Activated CD4-positive, CD25-positive, alpha-beta regulatory T cell treated with anti-CD3 and anti-CD28 coated beads, Interleukin-2, amount 50 U/mL, for 16 hours (primary cell): ENCODE measurements at regions not wholly inside any gene's neighbourhood (a gene's known extent, or its start where the extent isn't known, plus 50 kb on each side); places are given as distances from the start of the nearest gene placed in this dataset.
A peak's percentile ranks its signal among the peaks of the same experiment; 100 is the strongest.
"Not testable (repeated sequence)": the region's sequence is repeated elsewhere in the genome, so short reads cannot be mapped to it uniquely, and the experiment has no call there.

Source experiments
- DNase-seq: peaks from one replicate; pipeline ENCODE4 v3.0.0-alpha.2; 2020; ENCODE audit warnings: low read depth, low spot score

DNA sequence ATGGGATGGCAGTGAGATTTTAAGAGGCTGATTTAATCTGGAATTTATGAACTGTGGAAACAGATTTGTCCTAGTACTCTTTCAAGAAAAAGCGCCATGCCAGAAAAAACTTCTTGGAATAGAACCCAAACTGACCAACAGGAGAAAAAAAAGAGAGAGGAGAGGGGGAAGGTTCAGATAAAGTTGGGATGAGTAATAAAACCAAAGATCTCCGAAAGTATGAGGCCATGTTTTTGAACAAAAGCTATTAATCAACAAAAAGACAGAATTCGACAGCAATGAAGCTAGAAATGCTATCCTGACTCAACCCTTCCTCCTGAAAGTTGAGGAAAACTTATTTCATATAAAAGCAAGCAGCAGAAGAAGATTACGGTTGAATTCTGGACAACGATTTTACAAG lies 135.5 kb downstream of the CEMIP2 start:
- no peak for DNase-seq

DNA sequence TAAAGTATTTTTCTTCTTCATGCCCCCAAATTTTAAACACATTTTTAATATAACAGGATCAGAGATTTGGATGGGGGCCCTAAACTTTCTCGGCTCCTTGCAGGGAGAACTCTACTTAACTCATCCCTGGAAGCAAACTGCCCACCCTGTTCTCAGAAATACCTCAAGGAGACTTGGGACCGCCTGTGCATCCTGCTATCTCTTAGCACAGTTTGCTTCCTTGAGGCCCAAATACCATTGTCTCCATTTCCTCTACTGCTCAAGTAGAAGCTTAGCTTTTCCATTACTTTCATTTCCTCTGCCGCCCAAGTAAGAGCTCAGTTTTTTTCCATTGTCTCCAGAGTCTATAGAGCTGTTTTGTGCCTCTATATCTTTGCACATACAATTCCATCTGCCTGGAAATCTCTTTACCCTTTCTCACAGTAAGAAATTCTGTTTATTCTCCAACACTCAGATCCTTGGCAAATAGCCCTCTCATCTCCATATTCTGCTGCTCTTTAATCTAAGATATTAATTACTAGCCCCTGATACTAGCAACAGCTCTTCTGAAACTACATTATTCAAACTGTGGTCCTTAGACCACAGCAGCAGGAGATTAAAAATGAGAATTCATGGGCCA lies 137.8 kb downstream of the CEMIP2 start:
- no peak for DNase-seq

DNA sequence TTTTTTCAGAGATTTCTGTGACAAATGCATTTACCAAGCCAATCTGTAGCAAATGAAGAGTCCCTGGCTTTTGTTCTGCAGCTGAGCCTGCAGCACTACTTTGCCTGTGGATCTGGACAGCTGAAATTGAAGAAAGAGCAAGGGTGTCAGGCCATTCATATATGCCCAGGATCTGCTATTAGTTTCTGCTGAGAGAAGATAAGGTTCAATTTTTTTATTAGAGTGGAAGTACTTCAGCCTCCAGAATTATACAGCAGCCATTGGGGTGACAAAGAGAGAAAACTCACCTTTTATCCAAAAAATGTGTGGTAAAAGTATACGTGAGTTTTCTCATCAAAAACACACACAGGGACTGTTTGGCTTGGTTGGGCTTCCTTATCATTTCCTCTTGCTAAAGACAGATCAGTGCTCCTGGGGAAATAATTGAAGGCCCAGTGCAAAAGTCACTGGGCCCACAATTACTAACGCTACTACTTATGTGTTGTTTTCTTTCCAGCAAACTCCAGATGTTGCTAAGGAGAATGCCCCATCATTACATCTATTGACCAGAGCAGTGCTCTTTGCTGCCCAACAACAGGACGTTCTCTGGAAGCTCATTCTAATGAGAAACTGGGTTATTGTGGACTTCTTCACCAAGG lies 138.6 kb downstream of the CEMIP2 start:
- DNase-seq, result no peak

DNA sequence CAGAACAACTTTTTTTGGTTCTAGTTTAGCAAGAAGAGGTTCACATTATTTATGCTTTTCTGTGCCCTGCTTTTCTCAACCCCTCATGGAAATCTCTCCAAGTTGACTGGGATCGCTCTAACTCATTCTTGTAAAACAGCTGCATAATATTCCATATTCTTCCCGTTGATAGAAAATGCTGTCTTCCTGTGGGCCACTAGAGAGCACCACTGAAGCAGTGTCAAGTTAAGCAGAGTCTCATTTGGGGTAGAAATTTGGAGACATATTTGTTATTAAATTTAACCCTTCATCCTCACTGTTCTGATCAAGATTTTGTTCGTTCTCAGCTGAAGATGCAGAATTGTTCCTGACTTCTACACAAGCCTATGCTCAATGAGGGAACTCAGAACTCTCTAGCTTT lies 140.1 kb downstream of the CEMIP2 start:
- DNase-seq, result no peak

DNA sequence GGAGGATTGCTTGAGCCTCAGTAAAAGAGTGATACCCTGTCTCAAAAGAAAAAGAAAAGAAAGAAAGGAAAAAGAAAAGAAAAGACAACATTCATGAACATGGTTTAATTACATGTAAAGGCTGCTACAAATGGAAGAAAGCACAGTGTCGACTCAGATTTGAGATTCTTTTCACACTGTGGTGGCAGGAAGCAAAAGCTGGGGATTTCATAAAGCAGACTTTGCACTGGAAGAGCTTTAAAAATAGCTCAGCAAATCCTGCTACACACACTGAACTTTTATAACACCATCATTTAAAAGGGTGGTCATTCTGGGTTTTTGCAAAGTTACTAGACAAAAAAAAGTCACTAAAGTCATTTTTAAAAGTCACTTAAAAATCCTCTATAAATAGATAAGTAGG lies 140.8 kb downstream of the CEMIP2 start:
- DNase-seq, result no peak

DNA sequence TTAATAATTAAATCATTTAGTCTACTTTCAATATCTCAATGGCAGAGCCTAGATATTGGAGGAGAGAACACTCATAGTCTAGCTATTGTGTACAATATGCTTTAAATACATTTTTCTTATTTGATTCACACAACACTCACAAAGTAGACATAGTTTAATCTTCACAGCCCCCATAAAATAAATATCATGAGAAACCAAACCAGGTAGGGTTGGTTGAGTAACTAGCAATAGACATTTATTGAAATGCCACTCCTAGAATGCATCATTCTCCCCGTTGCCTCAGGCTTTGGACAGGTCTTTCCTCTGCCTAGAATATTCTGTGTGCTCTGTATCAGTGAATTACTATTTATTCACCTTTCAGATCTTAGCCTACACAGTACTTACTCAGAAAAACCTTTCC lies 141.9 kb downstream of the CEMIP2 start:
- no peak for DNase-seq

DNA sequence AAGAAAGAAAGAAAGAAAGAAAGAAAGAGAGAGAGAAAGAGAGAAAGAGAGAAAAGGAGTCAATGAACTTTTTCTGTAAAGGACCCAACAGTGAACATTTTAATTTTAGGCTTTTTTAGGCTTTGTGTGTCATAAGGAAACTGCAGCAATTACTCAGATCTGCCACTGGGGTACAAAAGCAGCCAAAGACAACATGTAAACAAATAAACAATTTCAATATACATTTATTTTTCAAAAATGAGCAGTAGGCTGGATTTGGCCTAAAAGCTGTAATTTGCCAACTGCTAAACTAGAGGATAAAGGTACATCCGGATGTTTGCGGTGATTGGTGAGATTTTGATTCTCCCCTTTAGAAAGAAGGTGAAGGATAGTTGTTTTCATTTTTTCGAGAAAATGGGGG lies 143.6 kb downstream of the CEMIP2 start:
- DNase-seq, result no peak

DNA sequence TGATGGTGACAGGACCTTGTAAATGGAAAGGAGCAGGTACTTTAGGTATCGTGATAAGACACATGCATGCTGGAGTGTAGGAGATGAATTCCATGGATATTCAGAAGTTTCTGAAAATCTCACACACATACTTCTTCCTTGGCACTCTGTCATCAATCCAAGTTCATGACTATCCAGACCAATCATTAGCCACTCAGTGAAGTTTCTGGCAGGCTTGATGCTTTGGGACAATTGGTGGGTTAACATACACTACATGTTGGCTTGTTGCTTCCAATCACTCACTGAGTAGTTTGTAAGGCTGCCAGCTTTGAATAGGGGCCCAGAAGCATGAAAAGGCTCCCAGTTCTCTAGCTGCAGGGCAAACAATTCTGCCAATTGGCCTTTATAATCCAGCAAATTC lies 147.6 kb downstream of the CEMIP2 start:
- no peak for DNase-seq

DNA sequence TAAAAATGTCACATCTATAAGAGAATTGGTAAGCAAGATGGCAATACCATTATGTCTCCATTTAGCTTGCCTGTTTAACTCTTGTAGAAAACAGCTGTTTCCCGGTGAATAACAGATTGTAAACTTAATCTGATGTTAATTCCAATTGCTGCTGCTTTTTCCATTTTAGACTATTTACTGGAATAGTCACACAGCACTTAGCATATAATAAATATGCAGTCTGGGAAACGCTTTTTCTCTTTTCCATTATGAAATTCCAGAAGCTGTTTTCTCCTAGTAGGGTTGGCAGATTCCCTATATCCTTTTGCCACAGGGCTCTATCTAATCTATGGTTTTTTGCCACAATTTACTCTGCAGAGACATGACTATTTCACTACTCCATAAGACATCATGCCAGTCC lies 148.0 kb downstream of the CEMIP2 start:
- no peak for DNase-seq

DNA sequence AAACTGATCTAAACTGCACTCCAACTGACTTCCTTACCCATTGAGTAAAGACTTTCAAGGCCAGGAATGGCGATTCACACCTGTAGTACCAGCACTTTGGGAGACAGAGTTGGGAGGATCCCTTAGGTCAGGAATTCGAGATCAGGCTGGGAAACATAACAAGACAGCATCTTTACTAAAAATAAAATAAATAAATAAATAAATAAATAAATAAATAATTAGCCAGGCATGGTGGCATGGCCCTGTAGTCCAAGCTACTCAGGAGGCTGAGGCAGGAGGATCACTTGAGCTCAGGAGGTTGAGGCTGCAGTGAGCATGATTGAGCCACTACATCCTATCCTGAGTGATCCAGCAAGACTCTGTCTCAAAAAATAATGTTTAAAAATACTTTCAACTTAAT lies 148.4 kb downstream of the CEMIP2 start:
- DNase-seq, result no peak

DNA sequence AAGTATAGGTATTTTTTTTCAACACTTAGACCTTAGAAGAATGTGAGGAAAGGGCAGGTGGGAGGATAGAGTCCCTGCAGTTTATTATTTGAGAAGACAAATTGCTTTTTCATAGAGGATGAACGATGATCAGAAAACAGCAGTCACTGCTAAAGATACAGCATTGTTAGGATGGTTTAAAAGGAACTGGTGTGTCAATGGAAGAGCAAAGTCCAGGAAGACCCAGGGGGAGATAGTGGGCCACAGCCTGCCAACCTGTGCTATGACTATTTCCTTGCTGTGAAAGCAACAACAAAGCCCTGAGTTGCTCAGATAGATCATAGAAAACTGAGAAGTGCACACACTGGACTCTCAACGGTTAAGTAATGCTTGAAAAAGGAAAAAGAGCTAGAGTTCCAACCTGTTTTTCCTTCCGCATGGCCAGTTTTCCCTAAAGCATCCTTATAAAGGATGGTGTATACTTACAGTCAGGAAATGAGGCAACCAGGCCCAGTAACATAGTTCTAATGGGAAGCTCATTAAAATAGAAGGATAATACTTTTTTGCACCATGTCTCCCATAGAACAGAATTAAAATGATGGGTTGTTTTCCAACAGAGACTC lies 153.8 kb downstream of the CEMIP2 start:
- DNase-seq, result no peak

DNA sequence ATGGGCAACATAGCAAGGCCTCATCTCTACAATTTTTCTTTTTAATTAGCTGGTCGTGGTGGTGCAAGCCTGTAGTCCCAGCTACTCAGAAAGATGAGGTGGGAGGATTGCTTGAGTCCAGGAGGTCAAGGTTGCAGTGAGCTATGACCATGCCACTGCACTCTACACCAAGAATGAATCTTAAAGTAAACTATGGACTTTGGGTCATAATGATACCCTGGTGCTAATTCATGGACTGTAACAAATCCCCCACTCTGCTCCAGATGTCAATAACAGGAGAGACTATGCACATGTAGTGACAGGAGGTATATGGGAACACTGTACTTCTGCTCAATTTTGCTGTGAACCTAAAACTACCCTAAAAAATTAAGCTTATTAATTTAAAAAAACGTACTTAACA lies 155.4 kb downstream of the CEMIP2 start:
- DNase-seq, result no peak

DNA sequence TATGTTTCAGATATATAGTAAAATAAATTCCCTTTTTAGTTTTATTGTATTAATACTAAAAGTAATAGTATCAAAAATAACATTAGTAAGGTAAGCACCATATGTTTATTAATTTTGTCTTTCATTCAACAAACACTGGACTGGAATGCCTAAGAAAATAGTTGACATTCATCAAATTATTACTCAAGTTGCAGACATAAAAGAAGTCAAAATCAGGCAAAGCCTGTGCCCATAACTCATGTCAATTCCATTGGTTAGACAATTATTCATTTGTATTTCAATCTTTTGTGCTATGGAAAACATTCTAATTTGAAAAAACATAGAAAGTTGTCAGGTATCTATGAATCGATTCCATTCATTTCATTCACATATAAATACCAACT lies 158.9 kb downstream of the CEMIP2 start:
- DNase-seq, result no peak

DNA sequence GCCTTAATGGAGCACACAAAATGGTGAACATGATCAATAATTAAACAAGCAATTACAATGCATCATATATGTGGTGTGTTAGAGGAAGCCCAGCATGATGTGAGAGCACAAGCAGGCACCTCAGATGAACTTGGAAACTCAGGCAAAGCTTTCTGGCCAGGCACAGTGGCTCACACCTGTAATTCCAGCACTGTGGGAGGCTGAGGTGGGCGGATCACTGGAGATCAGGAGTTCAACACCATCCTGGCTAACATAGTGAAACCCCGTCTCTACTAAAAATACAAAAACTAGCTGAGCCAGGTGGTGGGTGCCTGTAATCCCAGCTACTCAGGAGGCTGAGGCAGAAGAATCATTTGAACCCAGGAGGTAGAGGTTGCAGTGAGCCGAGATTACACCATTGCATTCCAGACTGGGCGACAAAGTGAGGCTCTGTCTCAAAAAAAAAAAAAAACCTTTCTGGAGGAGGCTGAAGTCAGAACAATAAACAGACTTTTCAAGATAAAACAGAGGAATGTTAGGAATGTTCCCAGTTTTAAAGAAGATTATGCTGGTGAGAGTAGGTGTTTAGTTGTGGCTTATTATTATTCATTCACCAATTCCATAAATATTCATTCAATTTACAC lies 159.4 kb downstream of the CEMIP2 start:
- no peak for DNase-seq

DNA sequence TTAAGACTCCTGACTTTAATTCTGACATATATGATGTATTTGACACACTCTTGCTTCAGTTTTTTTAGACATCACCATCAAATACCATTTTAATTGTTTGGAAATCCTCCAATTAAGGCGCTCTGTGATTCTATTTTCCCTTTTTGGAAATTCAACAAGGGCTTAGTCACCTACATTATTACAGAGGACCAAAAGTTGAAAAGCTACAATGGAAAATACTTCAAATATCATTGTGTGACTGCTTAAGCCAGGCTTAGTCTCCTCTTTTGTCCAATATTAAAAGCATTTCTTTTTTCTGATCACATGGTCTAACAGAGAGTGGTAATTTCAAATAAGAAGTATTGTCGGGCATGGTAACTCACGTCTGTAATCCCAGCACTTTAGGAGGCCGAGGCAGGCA lies 160.3 kb downstream of the CEMIP2 start:
- DNase-seq, result no peak

DNA sequence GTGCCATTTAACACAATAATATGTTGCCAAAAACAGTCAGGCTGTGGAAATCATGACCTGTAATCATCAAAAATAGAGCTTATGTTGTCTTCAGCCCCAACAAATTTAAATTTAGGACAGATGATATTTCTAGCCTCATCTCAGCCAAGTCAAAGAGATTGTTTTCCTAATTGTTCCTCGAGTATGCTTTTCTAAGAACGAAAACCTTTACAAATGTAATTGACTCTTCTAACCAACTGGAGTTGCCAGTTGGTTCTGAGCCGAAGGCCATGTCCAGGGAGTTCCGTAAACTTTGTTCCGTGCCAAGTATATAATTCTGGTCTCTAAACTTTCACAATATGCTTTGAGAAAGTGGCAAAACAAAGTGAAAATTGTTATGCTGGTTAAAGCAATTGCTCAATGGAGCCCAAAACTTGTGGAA lies 160.8 kb downstream of the CEMIP2 start:
- no peak for DNase-seq

DNA sequence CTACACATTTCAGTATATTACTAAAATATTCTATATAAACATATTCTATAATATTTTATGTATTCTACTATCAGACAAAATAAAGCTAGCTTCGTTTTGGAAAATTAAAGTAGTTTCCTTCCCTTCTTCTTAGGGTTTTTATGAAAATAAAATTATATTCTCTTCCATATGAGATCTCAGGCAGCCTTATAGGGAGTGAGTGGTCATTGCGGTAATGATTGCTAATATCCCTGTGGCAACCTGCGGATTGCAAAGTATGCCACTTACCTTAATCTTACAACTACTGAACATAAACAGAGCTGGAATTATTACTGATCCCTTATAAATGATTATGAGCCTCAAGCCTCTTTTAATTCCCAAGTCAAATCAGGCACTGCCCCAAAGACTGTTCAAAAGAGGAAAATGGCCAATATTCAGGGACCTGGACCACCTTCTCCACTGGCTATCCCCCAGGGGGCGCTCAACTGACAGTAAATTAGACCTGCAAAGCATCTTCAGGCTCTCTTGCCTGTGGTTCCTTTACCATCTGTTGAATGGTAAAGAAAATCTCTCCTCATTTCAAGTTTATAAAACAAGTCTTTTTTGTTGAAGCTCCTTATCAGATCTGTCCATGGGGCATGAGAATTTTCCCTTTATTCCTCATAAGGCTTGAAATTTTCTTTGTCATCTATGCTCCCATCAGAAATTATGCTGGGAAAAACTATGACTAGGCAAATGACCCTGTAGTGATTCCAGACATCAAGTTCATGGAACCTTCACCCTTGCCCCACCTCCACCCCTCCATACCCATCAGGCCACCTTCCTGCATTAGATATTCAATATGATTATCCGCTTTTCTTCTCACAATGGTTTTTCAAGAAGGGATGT lies 163.9 kb downstream of the CEMIP2 start:
- peak; percentile 68 for DNase-seq

DNA sequence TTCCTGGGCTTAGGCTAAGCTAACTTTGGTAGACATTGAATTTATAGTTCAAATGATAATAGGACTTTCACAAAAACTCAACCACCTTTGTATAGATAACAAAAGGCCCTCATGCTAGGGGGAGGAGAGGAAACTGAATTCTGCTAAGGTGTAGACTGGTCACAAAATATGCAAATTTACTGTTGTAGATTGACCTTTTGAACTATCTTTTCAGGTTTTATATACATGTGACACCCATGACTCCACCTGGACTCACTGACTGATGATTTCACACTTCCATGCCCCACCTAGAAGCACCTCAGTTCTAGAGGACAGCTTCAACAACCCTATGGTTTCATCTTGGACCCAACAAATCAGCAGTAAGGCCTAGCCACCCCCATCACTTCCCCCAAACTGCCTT lies 165.7 kb downstream of the CEMIP2 start:
- no peak for DNase-seq

DNA sequence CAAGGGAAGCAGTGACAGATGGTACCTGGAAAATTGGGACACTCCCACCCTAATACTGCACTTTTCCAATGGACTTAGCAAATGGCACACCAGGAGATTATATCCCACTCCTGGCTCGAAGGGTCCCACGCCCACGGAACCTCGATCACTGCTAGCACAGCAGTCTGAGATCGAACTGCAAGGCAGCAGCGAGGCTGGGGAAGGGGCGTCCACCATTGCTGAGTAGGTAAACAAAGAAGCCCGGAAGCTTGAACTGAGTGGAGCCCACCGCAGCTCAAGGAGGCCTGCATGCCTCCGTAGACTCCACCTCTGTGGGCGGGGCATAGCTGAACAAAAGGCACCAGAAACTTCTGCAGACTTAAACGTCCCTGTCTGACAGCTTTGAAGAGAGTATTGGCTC lies 172.6 kb downstream of the CEMIP2 start:
- DNase-seq, result not testable (repeated sequence)

DNA sequence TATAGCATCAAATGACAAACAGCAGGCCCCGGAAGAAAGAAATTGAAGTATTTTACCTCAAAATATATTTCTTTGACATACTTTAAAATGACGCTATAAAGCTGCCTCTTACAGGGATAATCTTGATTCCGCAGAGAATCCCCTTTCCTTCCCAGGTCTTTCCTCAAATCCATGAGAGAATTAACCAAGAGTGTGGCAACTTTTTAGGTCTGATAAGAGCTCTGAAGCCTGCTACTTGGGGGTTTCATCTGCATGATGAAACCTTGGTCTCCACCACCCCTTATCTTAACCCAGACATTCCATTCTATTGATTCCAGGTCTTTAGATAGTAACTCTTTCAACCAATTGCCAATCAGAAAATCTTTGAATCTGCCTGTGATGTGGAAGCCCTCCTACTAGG lies 173.8 kb downstream of the CEMIP2 start:
- no peak for DNase-seq

DNA sequence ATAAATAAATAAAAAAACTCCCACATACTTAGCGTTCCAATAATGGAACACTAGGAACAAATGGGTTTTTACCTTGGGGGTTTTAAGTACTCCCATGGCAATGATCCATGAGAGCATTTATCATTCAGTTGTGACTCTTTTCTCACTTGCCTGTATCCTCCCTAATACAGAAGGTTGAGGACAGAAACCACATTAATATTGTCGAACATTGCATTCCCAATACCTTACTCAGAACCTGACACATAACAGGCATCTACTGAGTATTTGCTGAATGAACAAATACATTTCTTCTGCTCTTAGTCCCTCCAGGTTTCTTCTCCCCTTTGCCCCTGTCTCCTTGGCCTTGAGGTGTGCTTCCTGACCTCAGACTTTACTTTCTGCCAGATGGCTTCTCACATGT lies 175.9 kb downstream of the CEMIP2 start:
- no peak for DNase-seq

DNA sequence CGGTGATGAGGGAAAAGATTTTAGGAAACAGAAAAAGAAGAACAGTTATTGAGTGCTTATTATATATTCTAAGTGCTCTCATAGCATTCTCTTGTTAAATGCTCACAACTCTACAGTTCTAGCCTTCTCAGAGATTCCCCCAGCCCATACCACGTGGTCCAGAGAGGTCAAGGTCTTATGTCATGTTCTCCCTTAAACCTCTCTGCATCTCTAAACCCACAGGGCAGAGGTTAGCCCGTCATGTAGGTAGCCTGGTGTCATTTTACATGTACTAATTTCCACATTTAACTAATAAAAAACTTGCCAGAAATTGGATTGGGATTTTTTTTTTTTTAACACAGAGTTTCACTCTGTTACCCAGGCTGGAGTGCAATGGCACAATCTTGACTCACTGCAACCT lies 178.0 kb downstream of the CEMIP2 start:
- no peak for DNase-seq
